Fibroblast of villous mesenchyme (primary cell): ENCODE measurements at regions not wholly inside any gene's neighbourhood (a gene's known extent, or its start where the extent isn't known, plus 50 kb on each side); places are given as distances from the start of the nearest gene placed in this dataset.

Experiments
- DNase-seq: peaks from one replicate; pipeline ENCODE4 v3.0.0-alpha.2; 2010; ENCODE audit warnings: low read depth
- H3K4me3 ChIP-seq: 2 replicates; pipeline ENCODE4 v1.5.1; 2011; ENCODE audit warnings: low read depth, mild to moderate bottlenecking, low read length
- TF ChIP-seq, protein P1 (sequence below): IDR thresholded peaks from 2 replicates; pipeline ENCODE4 v1.5.1; 2012; ENCODE audit warnings: low read depth, mild to moderate bottlenecking, low read length; ENCODE audit not compliant: insufficient read depth

DNA sequence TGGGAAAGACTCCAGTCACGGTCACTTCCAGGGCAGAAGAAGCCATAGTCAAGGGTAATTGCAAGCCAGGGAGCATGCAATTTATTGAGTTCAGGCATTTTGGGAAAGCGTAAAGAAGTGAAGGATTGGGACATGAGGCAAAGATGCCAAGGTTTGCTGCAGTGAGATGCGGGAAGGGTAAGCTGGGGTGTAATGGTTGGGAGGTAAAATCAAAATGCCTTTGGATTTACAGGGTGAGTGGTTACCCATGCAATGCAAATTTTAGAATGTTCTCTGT lies 167.5 kb downstream of the BRMS1L start:
- DNase-seq = no peak
- no peak overlapping the region for H3K4me3 ChIP-seq
- TF ChIP-seq, protein P1, sequence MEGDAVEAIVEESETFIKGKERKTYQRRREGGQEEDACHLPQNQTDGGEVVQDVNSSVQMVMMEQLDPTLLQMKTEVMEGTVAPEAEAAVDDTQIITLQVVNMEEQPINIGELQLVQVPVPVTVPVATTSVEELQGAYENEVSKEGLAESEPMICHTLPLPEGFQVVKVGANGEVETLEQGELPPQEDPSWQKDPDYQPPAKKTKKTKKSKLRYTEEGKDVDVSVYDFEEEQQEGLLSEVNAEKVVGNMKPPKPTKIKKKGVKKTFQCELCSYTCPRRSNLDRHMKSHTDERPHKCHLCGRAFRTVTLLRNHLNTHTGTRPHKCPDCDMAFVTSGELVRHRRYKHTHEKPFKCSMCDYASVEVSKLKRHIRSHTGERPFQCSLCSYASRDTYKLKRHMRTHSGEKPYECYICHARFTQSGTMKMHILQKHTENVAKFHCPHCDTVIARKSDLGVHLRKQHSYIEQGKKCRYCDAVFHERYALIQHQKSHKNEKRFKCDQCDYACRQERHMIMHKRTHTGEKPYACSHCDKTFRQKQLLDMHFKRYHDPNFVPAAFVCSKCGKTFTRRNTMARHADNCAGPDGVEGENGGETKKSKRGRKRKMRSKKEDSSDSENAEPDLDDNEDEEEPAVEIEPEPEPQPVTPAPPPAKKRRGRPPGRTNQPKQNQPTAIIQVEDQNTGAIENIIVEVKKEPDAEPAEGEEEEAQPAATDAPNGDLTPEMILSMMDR = no peak

DNA sequence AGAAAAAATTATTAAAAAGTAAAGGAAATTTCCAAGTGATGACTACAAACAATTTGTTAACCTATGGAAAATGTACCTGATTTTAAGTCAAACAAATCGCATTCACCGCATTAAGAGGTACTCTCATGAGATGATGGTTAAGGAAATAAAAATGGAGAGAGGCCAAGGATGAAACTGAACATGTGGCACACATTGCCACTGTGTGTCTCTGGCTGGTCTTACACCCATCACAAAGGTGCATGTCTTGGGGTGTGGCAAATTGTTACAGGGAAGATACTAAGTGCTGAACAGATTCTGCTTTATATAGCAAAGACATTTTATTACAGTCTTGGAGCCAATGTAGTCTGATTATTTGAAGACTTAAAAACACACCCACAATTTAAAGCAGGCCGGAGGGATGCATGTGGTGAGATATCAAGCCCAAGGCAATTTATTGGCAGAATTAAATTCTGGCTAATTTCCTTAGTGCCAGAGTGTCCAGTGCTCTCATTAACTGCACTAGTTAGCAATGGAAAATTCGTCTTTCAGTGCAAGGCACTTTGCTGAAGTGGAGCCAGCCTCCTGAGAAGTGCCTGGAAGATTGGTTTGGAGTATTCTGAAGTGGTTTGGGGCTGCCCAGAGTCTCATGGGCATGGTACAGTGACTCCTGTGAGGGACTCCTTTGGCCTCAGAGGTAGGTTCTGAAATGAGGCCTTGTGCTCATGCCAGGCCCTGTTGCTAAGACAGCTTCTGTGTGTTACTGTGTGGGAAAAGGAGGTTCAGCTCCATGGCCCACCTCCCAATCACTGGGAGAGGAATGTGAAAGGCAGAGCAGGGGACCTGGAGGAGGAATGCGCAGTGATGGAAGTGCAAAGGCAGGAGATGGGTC lies 166.9 kb downstream of the BRMS1L start:
- H3K4me3 ChIP-seq = no peak overlapping the region
- no peak for DNase-seq
- TF ChIP-seq, protein P1 = no peak

DNA sequence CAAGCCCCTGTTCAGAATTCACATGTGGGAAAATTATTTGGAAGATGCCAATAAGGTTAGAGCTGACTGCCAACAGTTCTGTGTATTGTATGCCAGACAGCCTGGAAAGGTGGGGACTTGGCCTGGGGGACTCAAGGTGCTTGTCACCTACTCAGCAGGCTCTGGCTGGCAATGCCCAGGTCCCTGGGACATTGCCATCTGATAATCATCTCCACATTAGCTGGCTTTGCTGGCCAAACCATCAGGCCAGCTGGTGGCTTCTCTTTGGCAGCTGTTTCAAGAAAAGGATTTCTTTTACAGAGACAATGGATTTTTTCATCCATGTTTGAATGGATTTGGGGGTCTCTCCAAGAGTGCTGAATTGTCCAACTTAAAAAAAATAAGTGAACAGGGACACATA lies 165.2 kb downstream of the BRMS1L start:
- TF ChIP-seq, protein P1 = no peak
- H3K4me3 ChIP-seq = no peak overlapping the region
- no peak for DNase-seq

DNA sequence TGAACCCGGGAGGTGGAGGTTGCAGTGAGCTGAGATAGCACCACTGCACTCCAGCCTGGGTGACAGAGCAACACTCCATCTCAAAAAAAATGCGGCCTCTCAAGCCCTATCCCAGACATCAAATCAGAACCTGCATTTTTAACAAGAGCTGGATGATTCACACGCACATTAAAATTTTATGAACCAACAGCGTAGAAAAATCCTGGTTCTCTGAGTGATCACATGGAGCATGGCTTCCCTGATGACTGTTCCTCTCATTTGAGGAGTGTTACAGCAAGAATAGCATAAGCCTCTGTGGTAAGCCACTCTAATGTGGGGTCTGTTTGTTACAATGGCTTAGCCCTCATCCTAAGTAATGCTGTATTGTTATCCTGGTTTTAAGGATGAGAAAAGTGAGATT lies 163.6 kb downstream of the BRMS1L start:
- TF ChIP-seq, protein P1 = no peak
- no peak for DNase-seq
- no peak overlapping the region for H3K4me3 ChIP-seq

DNA sequence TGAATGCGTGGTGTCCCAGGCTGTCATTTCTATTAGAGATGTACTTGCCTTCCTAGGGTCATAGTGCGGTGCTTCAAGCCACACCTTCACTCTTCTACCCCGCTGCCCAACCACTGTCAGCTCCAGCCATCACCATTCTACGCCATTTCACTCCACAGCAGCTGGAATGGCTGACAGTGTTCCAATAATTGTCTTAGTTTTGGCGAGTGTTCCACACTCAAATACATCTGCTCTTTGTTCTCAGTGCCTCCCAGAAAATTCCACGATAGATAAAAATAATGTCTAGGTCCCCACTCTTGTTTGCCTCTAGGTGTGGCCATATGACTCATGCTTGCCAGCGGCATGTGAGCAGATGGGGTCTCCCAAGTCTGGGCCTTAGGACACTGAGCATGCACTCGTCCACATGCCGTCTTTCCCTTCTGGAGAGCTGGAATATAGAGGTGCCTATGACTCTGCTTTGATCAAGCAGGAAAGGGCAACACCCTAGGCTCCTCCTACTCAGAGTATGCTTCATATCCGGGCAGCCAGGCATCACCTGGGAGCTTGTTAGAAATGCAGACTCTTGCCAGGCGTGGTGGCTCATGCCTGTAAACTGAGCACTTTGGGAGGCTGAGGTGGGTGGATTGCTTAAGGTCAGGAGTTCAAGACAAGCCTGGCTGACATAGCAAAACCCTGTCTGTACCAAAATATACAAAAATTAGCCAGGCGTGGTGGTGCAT lies 163.0 kb downstream of the BRMS1L start:
- TF ChIP-seq, protein P1 = no peak
- no peak for DNase-seq
- H3K4me3 ChIP-seq = no peak overlapping the region

DNA sequence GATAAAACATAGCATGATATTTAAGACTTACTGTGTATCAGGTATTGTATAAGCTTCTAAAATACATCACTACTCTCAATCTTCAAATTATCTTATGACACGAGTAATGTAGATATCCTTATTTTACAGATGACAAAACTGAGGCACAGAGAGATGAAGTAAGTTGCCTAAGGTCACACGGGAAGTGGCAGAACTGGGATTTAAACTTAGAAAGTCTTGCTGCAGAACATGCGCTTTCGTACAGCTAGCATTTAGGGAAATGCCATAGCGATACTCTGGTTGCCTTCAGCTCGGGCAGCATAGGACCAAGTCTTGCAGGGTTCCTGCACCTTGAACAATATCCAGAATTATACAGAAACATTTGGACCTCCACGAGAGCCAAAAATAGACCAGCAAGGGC lies 162.4 kb downstream of the BRMS1L start:
- TF ChIP-seq, protein P1 = no peak
- no peak for DNase-seq
- no peak overlapping the region for H3K4me3 ChIP-seq

DNA sequence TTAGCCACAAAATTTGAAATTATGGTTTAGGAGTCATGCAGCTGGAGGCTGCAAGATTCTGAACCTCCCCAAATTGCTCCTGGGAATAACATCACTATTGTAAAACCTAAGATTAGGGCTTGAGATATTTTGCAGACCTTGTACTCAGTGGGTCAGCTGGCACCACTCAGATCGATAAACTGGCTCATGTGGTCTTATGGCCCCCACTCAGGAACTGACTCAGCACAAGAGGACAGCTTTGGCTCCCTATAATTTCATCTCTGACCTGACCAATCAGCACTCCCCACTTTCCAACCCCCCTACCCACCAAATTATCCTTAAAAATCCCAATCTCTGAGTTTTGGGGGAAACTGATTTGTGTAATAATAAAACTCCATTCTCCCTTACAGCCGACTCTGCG lies 161.6 kb downstream of the BRMS1L start:
- TF ChIP-seq, protein P1 = no peak
- no peak overlapping the region for H3K4me3 ChIP-seq
- DNase-seq = no peak
